PC-3 (cell line): ENCODE measurements at regions not wholly inside any gene's neighbourhood (a gene's known extent, or its start where the extent isn't known, plus 50 kb on each side); places are given as distances from the start of the nearest gene placed in this dataset.
"Not testable (repeated sequence)": the region's sequence is repeated elsewhere in the genome, so short reads cannot be mapped to it uniquely, and the experiment has no call there.

Experiments
- ATAC-seq: fragments of 200-7000 bp; cut with Tn5 transposase; 2 replicates; pipeline ENCODE4 v1.9.1; 2020; ENCODE audit warnings: mild to moderate bottlenecking, moderate library complexity
- BruUV-seq: library from RNA; stranded (reverse); fragments of 400-500 nt; replicated peaks from 2 replicates; lab custom pipeline; 2021; lab: Mats Ljungman, UMichigan
- CTCF ChIA-PET: fragments of 300-600 bp; sonication (Branson Sonifier 250); formaldehyde crosslinking; loops from one replicate; lab custom pipeline; 2022; ENCODE audit warnings: antibody characterized with exemption; lab: Charles Lee
- POLR2A ChIA-PET: fragments of 300-600 bp; sonication (Branson Sonifier 250); formaldehyde crosslinking; loops from one replicate; lab custom pipeline; 2022; ENCODE audit warnings: antibody characterized with exemption; ENCODE audit not compliant: unreplicated experiment; lab: Charles Lee
- DNase-seq: peaks from one replicate; pipeline ENCODE4 v3.0.0-alpha.2; 2015
- H2AFZ ChIP-seq: fragments of 300-600 bp; sonication (generic); 2 replicates; pipeline ENCODE4 v1.6.0; 2016; ENCODE audit warnings: antibody characterized with exemption, low read length
- H3F3A ChIP-seq: fragments of 300-600 bp; sonication (generic); one replicate; pipeline ENCODE4 v1.6.0; 2017; ENCODE audit warnings: antibody characterized with exemption, low read length, control low read depth, mild to moderate bottlenecking; ENCODE audit not compliant: unreplicated experiment
- H3K27ac ChIP-seq: fragments of 300-600 bp; sonication (generic); 2 replicates; pipeline ENCODE4 v1.5.1; 2016; ENCODE audit warnings: mild to moderate bottlenecking, low read length
- H3K27me3 ChIP-seq: fragments of 300-600 bp; sonication (generic); 2 replicates; pipeline ENCODE4 v1.6.1; 2016; ENCODE audit warnings: low read length, mixed read lengths
- H3K36me3 ChIP-seq: fragments of 300-600 bp; sonication (generic); 2 replicates; pipeline ENCODE4 v1.6.1; 2016; ENCODE audit warnings: low read depth, mixed run types, low read length, mixed read lengths
- H3K4me1 ChIP-seq: fragments of 300-600 bp; sonication (generic); 2 replicates; pipeline ENCODE4 v1.5.1; 2016; ENCODE audit warnings: low read length; ENCODE audit not compliant: insufficient read depth
- H3K4me2 ChIP-seq: fragments of 300-600 bp; sonication (generic); 2 replicates; pipeline ENCODE4 v1.6.0; 2016; ENCODE audit warnings: low read length
- H3K4me3 ChIP-seq: fragments of 300-600 bp; sonication (generic); 2 replicates; pipeline ENCODE4 v1.5.1; 2016; ENCODE audit warnings: mild to moderate bottlenecking, low read length, mixed read lengths
- H3K79me2 ChIP-seq: fragments of 300-600 bp; sonication (generic); 2 replicates; pipeline ENCODE4 v1.6.1; 2017; ENCODE audit warnings: low read length, mixed read lengths
- H3K9ac ChIP-seq: fragments of 300-600 bp; sonication (generic); 2 replicates; pipeline ENCODE4 v1.6.0; 2016; ENCODE audit warnings: mild to moderate bottlenecking, low read length
- H3K9me2 ChIP-seq: fragments of 300-600 bp; sonication (generic); replicated peaks from 2 replicates; pipeline ENCODE4 v1.6.1; 2016; ENCODE audit warnings: mixed run types, low read length, mixed read lengths
- H3K9me3 ChIP-seq: fragments of 300-600 bp; sonication (generic); 2 replicates; pipeline ENCODE4 v1.6.1; 2016; ENCODE audit warnings: low read length, mixed read lengths
- H4K20me1 ChIP-seq: fragments of 300-600 bp; sonication (generic); 2 replicates; pipeline ENCODE4 v1.6.1; 2016; ENCODE audit warnings: low read length, mixed read lengths
- EZH2 ChIP-seq: fragments of 300-600 bp; sonication (generic); IDR thresholded peaks from one replicate; pipeline ENCODE4 v1.6.1; 2017; ENCODE audit warnings: antibody characterized with exemption, mild to moderate bottlenecking, low read length; ENCODE audit not compliant: unreplicated experiment
- EZH2phosphoT487 ChIP-seq: fragments of 300-600 bp; sonication (generic); IDR thresholded peaks from 2 replicates; pipeline ENCODE4 v1.6.1; 2018; ENCODE audit warnings: mild to moderate bottlenecking, antibody characterized with exemption, low read length, borderline replicate concordance
- intact Hi-C: fragments of 100-400 bp; cut with micrococcal nuclease; formaldehyde crosslinking; loops from 2 replicates; pipeline ENCODE4 v1.9.0; 2023
- TF ChIP-seq, protein P1 (sequence below): fragments of 300-600 bp; sonication (generic); conservative IDR thresholded peaks from 2 replicates; pipeline ENCODE4 v1.5.1; 2017; ENCODE audit warnings: antibody characterized with exemption, low read depth, mild to moderate bottlenecking, low read length

DNA sequence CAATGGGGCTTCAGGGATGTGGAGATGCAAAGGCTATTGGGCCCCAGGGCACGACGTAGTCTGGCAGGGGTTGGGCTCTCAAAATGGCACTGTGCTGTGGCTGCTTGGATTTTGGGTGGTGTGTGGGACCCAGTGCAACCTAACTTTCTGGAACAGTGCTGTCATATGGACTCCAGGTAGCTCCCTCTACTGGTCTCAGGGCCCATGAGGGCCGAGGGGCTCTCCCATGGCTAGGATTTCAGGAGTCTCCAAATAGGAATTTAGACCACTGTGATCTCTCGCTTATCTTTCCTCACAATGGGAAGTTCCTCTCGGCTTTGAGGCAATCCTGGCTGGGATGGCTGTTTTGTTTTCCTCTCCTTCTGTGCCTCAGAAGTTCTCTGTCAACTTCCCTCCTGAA is 68.2 kb upstream of the MUCL1 start:
- no peaks in the 10 kb centered on the region for H3K79me2 ChIP-seq
- no peaks in the 10 kb centered on the region for H3K4me1 ChIP-seq
- no peak overlapping the region for H3K27ac ChIP-seq
- H3K36me3 ChIP-seq = no peaks in the 10 kb centered on the region
- no peaks in the 10 kb centered on the region for H3K9me3 ChIP-seq
- no peaks in the 10 kb centered on the region for H3K27me3 ChIP-seq
- H3K9ac ChIP-seq = no peak overlapping the region
- POLR2A ChIA-PET = no interaction called here
- no peaks in the 10 kb centered on the region for H3K9me2 ChIP-seq
- no TSS peak for BruUV-seq
- intact Hi-C loops = no loop called here
- H4K20me1 ChIP-seq = no peaks in the 10 kb centered on the region
- no peak for TF ChIP-seq EZH2phosphoT487
- TF ChIP-seq, protein P1, sequence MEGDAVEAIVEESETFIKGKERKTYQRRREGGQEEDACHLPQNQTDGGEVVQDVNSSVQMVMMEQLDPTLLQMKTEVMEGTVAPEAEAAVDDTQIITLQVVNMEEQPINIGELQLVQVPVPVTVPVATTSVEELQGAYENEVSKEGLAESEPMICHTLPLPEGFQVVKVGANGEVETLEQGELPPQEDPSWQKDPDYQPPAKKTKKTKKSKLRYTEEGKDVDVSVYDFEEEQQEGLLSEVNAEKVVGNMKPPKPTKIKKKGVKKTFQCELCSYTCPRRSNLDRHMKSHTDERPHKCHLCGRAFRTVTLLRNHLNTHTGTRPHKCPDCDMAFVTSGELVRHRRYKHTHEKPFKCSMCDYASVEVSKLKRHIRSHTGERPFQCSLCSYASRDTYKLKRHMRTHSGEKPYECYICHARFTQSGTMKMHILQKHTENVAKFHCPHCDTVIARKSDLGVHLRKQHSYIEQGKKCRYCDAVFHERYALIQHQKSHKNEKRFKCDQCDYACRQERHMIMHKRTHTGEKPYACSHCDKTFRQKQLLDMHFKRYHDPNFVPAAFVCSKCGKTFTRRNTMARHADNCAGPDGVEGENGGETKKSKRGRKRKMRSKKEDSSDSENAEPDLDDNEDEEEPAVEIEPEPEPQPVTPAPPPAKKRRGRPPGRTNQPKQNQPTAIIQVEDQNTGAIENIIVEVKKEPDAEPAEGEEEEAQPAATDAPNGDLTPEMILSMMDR = 0 out of 2 replicates have a peak, but pooled peaks have one; percentile 16
- no peak overlapping the region for H3K4me3 ChIP-seq
- no peaks in the 10 kb centered on the region for H3F3A ChIP-seq
- H2AFZ ChIP-seq = no peak overlapping the region
- DNase-seq = no peak
- no peak for ATAC-seq
- CTCF ChIA-PET = no interaction called here
- no peak overlapping the region for H3K4me2 ChIP-seq

DNA sequence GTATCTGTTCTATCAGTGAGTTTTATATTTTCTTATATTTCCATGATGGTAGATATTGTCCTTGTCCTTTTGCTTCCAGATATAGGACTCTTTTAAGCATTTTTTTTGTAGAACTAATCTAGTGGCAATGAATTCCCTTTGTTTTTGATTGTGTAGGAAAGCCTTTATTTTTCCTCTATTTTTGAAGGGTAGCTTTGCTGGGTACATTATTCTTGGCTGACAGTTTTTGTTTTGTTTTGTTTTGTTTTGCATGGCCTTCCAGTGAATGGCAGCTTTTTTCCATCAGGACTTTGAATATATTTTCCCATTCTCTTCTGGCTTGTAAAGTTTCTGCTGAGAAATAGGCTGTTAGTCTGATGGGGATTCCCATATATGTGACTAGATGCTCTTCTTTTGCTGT is 70.2 kb upstream of the MUCL1 start:
- ChIA-PET POLR2A (no interaction called here), CTCF (no interaction called here)
- no TSS peak for BruUV-seq
- no peaks in the 10 kb centered on the region for H3K27me3 ChIP-seq
- H3F3A ChIP-seq = no peaks in the 10 kb centered on the region
- H3K36me3 ChIP-seq = no peaks in the 10 kb centered on the region
- no peaks in the 10 kb centered on the region for H3K9me2 ChIP-seq
- no peak overlapping the region for H3K4me2 ChIP-seq
- H2AFZ ChIP-seq = no peak overlapping the region
- H3K27ac ChIP-seq = no peak overlapping the region
- no peak for ATAC-seq
- H3K9ac ChIP-seq = no peak overlapping the region
- no peaks in the 10 kb centered on the region for H3K9me3 ChIP-seq
- no peaks in the 10 kb centered on the region for H4K20me1 ChIP-seq
- TF ChIP-seq EZH2phosphoT487 (no peak), EZH2 (no peak)
- TF ChIP-seq, protein P1 = no peak
- intact Hi-C loops = no loop called here
- no peaks in the 10 kb centered on the region for H3K4me1 ChIP-seq
- no peaks in the 10 kb centered on the region for H3K79me2 ChIP-seq
- no peak for DNase-seq
- no peak overlapping the region for H3K4me3 ChIP-seq

DNA sequence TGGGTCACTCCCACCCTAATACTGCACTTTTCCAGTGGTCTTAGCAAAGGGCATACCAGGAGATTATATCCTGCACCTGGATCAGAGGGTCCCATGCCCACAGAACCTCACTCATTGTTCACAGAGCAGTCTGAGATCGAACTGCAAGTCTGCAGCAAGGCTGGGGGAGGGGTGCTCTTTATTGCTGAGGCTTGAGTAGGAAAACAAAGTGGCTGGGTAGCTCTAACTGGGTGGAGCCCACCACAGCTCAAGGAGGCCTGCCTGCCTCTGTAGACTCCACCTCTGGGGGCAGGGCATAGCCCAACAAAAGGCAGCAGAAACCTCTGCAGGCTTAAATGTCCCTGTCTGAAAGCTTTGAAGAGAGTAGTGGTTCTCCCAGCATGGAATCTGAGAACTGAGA is 77.3 kb upstream of the MUCL1 start:
- POLR2A ChIA-PET, BruUV-seq, CTCF ChIA-PET: not testable (repeated sequence)

More for the DNA sequence above, 77.3 kb upstream of the MUCL1 start:
- H3K36me3 ChIP-seq, intact Hi-C loops, H3K9me3 ChIP-seq, H3F3A ChIP-seq, H3K9ac ChIP-seq, DNase-seq, ATAC-seq, H3K27me3 ChIP-seq, H4K20me1 ChIP-seq, H3K4me2 ChIP-seq, H3K4me1 ChIP-seq, H3K4me3 ChIP-seq, H2AFZ ChIP-seq, H3K27ac ChIP-seq, H3K9me2 ChIP-seq, H3K79me2 ChIP-seq: not testable (repeated sequence)
